Fibroblast of pulmonary artery (primary cell): ENCODE measurements at regions not wholly inside any gene's neighbourhood (a gene's known extent, or its start where the extent isn't known, plus 50 kb on each side); places are given as distances from the start of the nearest gene placed in this dataset.

Experiments
- DNase-seq: peaks from one replicate; pipeline ENCODE4 v3.0.0-alpha.2; 2010; ENCODE audit warnings: low read depth
- H3K4me3 ChIP-seq: replicated peaks from 2 replicates; pipeline ENCODE4 v1.5.1; 2011; ENCODE audit warnings: low read depth, mild to moderate bottlenecking, control low read depth, low read length, moderate library complexity
- CTCF ChIP-seq: IDR thresholded peaks from 2 replicates; pipeline ENCODE4 v1.5.1; 2011; ENCODE audit warnings: mild to moderate bottlenecking, control low read depth, low read length, inconsistent platforms; ENCODE audit errors: missing control alignments

DNA sequence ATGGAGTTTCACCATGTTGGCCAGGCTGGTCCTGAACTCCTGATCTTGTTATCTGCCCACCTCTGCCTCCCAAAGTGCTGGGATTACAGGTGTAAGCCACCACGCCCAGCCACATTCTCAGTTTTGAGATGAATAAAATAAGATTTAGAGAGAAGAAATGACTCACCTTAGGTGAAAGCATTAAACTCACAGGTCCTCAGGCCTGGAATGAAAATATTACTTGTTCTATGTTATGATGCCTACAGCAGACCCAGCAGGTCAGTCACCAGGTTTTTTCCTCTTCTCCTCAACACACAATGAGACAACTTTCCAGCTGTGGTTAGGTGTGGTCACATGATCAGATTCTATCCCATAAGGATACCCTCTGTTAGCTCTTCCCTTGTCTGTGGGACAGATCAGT is 150.3 kb downstream of the C16orf95 start:
- TF ChIP-seq CTCF: no peak
- no peak for DNase-seq
- no peak overlapping the region for H3K4me3 ChIP-seq

DNA sequence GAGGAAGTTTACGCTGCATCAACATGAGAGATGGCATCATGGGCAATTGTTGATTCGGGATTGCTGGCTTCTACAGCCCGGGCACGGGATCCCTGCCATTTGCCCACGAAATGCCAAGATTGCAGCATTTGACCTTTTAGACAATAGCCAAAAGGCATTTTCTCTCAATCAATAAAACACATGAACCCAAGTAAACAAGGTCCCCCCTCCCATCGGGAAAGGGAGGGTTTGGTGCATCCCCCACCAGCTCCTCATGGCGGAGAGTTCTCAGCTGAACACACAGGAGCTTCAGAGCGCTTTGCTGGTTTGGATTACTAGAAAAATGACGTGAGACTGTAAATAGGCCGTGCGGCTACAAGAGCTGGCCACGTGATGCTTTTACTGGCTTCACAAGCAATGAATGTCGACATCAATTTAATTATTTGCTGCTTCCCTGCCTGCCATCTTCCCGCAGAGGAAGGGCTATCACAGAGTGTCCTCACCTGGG is 147.6 kb downstream of the C16orf95 start:
- H3K4me3 ChIP-seq: no peak overlapping the region
- DNase-seq: no peak
- TF ChIP-seq CTCF: no peak

DNA sequence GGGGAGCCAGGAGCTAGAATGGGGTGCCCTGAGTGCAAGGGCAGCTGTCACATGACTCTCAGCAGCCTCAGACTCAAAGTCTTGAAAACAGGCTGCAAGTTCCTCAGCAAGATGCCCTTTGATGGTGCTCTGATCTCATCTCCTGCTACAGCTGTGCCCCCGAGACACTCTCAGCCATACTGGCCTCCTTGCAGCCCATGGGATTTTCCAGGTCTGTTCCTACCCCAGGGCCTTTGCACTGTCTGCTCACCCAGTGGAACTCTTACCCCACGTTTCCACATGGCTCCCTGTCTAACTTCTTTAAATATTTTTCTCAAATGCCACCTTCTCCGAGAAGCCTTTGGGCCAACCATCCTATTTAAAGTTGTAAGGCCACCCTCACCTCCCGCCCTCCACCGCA is 146.9 kb downstream of the C16orf95 start:
- H3K4me3 ChIP-seq: no peak overlapping the region
- no peak for DNase-seq
- TF ChIP-seq CTCF: no peak

- H3K4me3 ChIP-seq: no peak overlapping the region
- no peak for TF ChIP-seq CTCF
- DNase-seq: no peak
Observed at GRCh38 chr16:87171723-87172122, 145.5 kb downstream of the C16orf95 start.

DNA sequence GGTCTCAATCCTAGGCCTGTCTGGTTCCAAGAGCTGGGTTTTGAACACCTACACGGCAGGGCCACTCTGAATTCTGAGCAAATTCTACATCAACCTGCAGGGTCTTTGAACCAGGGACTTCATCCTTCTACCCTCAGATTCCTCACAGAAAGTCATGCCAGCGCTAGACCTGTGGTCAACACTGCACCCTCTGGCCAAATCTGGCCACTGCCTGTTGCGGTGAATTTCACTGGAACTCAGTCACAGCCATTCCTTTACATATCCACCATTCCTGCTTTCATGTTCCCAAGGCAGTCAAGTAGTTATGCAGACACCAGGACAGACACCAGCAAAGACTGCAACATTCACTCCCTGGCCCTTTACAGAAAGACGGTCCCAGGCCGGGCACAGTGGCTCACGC is 144.6 kb downstream of the C16orf95 start:
- DNase-seq: no peak
- TF ChIP-seq CTCF: peak; percentile 27
- no peak overlapping the region for H3K4me3 ChIP-seq

- H3K4me3 ChIP-seq: no peak overlapping the region
- no peak for DNase-seq
- no peak for TF ChIP-seq CTCF
Observed at GRCh38 chr16:87173294-87173893, 143.8 kb downstream of the C16orf95 start.

GRCh38 chr16:87174061-87174460 is 143.1 kb downstream of the C16orf95 start:
- DNase-seq: no peak
- no peak for TF ChIP-seq CTCF
- H3K4me3 ChIP-seq: no peak overlapping the region
